G401.6 (cell line): ENCODE measurements at regions not wholly inside any gene's neighbourhood (a gene's known extent, or its start where the extent isn't known, plus 50 kb on each side); places are given as distances from the start of the nearest gene placed in this dataset.
"Not testable (repeated sequence)": the region's sequence is repeated elsewhere in the genome, so short reads cannot be mapped to it uniquely, and the experiment has no call there.

Experiments used
- FAIRE-seq: peaks from 2 replicates; lab custom pipeline; 2012; peaks lifted over from hg19 to GRCh38; lab: Jason Lieb, UNC

DNA sequence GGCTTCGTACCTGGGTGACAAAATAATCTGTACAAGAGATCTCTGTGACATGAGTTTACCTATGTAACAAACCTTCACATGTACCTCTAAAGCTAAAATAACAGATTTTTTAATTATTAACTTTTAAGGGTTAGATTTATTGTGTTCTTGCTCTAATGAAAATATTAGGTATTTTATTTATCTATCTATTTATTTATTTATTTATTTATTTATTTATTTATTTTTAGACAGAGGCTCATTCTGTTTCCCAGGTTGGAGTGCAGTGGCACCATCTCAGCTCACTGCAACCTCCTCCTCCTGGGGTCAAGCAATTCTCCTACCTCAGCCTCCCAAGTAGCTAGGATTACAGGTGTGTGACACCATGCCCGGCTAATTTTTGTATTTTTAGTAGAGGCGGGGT, 348.4 kb downstream of the TAF11L14 start:
- not testable (repeated sequence) for FAIRE-seq

DNA sequence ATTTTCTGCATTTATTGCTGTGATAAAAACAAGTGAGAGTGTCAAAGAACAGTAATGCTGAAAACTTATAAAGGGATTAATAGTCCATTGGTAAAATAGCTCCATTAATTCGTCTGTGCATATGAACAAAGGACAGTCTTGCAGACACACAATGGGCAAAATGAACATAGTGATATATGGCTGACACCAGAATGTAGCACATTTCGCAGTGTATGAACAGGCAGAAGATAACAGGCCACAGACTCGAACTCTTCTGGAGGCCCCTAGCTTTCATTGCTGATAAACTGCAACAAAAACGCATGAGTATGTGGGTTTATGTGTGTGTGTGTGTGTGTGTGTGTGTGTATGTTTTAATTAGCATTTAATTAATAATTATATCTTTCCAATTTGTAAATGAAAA, 354.8 kb downstream of the TAF11L14 start:
- FAIRE-seq: no peak

DNA sequence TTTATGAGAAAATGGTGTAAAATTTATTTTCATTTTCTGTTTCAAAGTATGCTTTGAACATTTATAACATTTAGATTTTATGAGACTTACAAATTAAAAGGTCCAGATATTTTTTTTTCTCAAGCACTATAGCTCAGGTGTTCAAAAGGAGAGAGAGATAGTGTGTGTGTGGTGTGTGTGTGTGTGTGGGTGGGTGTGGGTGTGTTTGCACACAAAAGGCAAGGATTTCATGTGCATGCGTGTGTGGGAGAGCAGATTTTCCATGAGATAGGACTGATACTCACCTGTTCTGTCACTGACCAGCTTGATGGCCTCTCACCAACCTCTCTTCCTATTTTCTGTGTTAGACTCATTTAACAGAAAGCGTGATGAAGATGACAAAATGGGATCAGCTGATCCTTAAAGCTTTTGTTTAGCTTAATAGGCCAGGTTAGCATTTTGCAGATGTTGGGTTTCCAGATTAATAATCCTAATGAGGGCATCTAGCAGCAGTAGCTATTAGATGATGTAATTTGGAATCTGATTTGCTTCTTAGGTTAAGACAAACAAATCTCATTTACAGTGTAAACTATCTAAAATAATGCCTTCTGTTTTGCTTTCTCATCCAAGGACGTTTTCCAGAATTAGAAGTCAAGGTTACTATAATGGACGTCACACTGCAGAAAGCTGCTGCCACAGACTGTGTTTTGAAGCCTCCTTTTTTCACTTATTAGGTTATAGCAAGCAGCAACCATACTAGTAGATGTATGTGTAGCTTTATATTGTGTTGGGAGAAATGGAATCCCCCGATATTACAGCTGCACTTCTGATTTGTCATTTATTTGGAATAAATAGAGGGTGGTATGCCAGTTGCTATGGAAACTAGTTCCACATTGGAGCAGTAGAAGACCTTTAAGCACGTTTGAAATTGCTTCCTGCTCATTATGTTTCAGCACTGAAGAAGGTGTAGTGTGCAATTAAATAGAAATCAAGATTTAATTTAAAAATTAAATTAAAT, 355.6 kb downstream of the TAF11L14 start:
- no peak for FAIRE-seq

GRCh38 chr5:17991775-17992174, 357.5 kb downstream of the TAF11L14 start:
- FAIRE-seq: no peak

DNA sequence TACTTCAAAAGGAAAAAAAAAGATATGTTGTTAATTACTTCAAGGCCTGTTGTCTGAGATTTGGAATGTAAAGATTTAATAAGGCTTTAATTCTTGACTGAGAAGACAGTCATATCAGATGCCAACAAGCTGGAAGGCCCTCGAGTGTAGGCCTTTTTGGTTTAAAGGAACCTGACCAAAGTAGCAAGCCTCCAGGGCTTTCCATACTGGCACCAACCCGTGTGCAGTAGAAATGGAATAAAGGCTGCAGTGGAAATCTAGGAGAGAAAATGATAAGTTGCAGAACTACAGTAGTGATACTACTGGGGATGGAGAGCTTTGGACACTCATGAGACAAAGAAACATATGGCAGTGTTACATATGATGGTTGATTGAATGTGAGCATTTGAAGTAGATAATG, 358.0 kb downstream of the TAF11L14 start:
- FAIRE-seq: no peak

DNA sequence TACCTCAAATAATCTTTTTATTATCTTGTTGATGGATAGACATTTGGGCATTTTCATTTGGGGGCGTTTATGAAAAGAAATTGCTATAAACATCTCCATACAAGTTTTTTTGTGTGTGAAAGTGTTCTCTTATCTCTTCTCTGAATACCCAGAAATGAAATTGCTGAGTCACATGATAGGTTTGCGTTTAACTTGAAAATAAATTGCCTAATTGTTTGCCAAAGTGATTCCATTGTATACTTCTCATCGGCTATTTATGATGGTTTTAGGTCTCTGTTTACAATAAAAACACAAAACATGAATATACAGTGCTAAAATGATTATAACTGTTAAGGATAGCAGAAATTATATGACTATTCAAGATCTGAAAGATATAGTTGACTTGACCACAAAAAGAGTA, 361.7 kb downstream of the TAF11L14 start:
- FAIRE-seq: no peak

DNA sequence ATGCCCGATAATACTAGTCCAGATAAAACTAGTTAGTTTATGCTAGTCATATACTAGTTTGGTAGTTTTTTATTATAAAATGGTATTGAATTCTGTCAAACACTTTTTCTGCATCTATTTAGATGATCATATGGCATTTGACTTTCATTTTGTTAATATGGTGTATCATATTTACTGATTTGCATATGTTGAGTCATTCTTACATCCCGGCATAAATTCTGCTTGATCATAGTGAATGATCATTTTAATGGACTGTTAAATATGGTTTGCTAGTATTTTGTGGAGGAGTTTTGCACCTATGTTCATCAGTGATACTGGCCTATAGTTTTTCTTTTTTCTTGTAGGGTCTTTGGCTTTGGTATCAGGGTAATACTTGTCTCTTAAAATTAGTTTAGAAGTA, 365.6 kb downstream of the TAF11L14 start:
- no peak for FAIRE-seq

GRCh38 chr5:18000744-18001143, 366.5 kb downstream of the TAF11L14 start:
- FAIRE-seq: no peak

- FAIRE-seq: no peak
Observed at GRCh38 chr5:18003312-18003711, 369.1 kb downstream of the TAF11L14 start.

- FAIRE-seq: no peak
Observed at GRCh38 chr5:18003784-18004183, 369.5 kb downstream of the TAF11L14 start.

GRCh38 chr5:18006235-18006634, 372.0 kb downstream of the TAF11L14 start:
- not testable (repeated sequence) for FAIRE-seq

- no peak for FAIRE-seq
Observed at GRCh38 chr5:18008940-18009339, 374.7 kb downstream of the TAF11L14 start.

GRCh38 chr5:18010053-18010452, 375.8 kb downstream of the TAF11L14 start:
- no peak for FAIRE-seq

DNA sequence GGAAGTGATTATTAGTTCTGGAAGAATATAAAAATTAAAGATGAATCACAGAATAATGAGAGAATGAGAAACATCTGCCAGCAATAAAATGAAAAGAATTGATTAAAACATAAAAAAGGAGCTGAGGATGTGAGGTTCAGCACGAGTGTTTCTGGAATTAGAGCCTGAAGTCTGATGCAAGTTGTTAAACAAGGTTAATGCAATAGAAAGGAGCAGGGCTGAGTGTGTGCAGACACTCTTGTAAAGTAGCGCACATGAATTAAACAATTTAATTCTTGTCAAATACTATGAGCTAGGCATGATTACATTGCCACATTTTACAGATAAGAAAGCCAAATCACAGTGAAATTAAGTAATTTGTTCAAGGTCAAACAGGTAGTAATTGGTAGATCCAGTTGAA, 384.2 kb downstream of the TAF11L14 start:
- FAIRE-seq: no peak

DNA sequence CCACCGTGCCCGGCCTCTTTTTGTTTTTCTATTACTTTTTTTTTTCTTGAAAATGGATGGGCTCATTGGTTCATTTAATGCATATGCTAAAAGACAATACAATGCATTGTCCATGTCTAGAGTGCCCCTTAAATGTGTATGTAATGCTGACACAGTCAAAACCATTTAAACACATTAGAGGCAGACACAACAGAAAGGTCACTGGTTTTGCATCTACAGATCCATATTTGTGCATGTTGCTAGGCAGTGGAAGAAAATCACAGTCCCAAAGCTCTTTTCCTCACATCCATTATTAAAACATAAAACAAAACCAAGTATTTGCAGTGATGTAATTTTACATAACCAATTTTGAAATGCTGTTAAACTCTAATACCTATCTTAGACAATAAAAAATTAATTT, 389.0 kb downstream of the TAF11L14 start:
- FAIRE-seq: no peak

DNA sequence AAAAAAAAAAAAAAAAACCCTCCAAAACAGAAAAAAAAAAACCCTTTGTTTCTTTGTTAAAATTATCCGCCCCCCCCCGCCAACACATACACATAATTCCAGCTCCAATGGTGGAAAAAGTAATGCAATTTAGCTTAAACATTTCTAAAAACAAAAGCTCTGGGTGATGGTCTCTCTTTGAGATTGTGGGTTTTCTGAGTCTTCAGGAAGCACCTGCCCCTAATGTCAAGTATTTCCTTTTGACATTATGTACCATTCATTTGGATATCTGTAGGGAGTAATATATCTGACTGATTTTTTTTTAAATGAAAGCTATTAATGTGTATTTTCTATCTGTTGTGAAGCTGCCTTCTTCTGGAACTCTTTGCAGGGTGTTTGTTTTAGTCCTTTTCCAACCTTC, 389.7 kb downstream of the TAF11L14 start:
- FAIRE-seq: no peak

GRCh38 chr5:18024542-18024941, 390.3 kb downstream of the TAF11L14 start:
- no peak for FAIRE-seq

GRCh38 chr5:18027241-18027867, 393.1 kb downstream of the TAF11L14 start:
- no peak for FAIRE-seq

GRCh38 chr5:18028036-18028435, 393.8 kb downstream of the TAF11L14 start:
- no peak for FAIRE-seq

- FAIRE-seq: no peak
Observed at GRCh38 chr5:18032744-18033143, 398.5 kb downstream of the TAF11L14 start.

GRCh38 chr5:18036531-18036930, 402.3 kb downstream of the TAF11L14 start:
- no peak for FAIRE-seq

- no peak for FAIRE-seq
Observed at GRCh38 chr5:18037718-18038117, 403.5 kb downstream of the TAF11L14 start.

- FAIRE-seq: no peak
Observed at GRCh38 chr5:18043344-18043743, 409.1 kb downstream of the TAF11L14 start.

DNA sequence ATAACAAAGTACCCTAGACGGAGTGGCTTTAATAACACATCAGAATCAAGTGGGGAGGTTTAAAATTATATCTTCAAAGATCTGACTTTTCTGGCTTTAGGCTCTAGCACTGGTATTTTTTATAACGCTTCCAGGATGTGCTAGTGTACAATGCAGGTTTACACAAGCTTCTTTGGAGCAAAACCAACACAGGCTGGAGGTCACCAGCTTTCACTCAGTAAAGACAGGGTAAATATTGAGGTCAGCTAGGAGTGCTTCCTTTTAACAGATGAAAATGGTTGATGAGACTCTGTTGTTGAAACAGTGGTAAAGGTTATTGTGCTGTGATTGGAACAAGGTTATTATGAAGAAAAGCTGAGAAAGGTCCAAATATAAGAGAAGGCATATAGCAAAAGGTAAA, 414.2 kb downstream of the TAF11L14 start:
- no peak for FAIRE-seq
